ENCODE measurements at regions not wholly inside any gene's neighbourhood (a gene's known extent, or its start where the extent isn't known, plus 50 kb on each side); places are given as distances from the start of the nearest gene placed in this dataset.
"Not testable (repeated sequence)": the region's sequence is repeated elsewhere in the genome, so short reads cannot be mapped to it uniquely, and the experiment has no call there.

GRCh38 chr12:34407813-34408212 lies 385.5 kb downstream of the ALG10 start:
- no peak overlapping the region for H3K27ac ChIP-seq
- no peak for TF ChIP-seq CTCF (conservative IDR thresholded peaks at IDR 0.05)

GRCh38 chr12:34431509-34431908 lies 409.2 kb downstream of the ALG10 start:
- not testable (repeated sequence) for H3K27ac ChIP-seq

Data from VCaP (cell line).